HUDEP-2 (cell line): ENCODE measurements at regions not wholly inside any gene's neighbourhood (a gene's known extent, or its start where the extent isn't known, plus 50 kb on each side); places are given as distances from the start of the nearest gene placed in this dataset.
"Not testable (repeated sequence)": the region's sequence is repeated elsewhere in the genome, so short reads cannot be mapped to it uniquely, and the experiment has no call there.

Source experiments
- DNase-seq, 76 experiments: peaks; one replicate each; lab custom pipeline; 2025; ENCODE audit not compliant: unreplicated experiment in 76 of 76; lab: John Stamatoyannopoulos, UW

DNA sequence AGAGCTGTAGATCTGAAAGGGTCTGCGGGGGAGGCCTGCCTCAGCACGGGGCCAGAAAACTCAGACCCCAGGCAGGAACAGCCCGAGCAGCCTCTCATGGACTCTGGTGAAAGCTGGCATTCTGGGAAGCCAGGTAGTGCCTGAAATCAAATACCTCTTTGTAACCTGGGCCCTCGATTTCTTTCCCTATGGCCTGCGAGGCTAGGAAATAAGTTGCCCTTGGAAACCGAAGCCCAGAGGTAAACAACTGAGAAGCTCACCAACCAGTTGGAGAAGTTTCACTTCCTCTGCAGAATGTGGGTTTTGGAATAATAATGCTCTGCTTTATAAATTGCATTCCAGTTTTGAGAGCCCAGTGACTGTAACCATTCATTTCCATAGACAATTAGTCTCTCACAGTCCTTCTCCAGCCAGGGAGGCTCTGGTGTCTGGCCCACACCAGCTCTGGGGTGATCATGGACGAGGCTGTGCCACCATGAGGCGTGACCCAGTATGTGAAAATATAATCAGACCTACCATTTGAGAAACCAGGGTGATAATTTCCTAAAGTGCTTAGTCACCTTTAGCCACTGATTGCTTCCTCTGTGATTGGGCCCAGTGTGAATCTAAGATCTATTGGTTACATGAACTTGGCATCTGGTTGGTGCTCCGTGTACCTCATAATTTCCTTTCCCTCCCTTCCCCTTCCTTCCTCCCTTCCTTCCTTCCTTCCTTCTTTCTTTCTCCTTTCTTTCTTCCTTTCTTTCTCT lies 133.1 kb upstream of the PELI1 start:
- no peak for DNase-seq

DNA sequence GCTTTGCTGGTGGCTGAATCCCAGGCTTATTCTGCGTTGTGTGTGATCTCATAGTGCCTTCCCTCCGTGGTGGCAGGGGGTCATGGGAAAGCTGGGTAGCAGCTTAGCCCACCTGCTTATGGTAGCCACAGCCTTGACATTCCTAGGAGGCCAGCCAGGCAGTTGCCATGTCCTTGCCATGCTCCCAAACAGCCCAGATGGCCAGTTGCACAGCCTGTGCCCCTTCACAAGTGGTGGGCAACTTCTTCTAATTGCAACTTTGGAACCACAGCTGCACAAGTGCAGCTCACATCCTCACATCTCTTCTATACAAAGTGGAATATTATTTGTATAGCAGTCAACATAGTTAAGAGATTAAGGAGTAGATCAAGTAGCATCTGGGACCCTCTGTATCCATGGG lies 136.6 kb upstream of the PELI1 start:
- DNase-seq, result not testable (repeated sequence)

DNA sequence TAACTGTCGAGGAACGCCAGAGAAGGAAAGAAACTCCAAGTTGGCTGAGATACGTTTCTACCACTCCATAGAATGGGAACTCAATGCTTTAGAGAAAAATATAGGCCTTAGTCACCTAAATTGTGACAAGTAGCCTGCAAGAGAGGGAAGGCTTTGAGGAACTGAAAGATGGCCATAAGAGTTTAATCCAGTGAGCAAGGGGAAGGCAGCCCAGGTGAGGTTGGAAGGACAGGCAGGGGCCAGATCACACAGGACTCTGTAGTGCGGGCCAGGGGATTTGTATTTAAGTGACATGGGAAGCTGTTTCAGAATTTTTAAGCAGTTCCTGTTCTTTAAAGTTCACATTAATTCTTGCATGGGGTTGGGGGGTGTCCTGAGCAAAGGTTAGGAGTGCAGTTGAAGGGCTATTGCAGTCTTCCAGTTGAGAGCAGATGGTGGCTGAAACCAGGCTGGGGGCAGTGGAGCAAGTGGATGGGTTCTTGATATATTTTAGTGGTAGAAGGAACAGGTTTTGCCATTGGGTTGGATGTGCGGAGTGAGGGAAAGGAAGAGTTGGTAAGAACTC lies 138.9 kb upstream of the PELI1 start:
- DNase-seq, result no peak

DNA sequence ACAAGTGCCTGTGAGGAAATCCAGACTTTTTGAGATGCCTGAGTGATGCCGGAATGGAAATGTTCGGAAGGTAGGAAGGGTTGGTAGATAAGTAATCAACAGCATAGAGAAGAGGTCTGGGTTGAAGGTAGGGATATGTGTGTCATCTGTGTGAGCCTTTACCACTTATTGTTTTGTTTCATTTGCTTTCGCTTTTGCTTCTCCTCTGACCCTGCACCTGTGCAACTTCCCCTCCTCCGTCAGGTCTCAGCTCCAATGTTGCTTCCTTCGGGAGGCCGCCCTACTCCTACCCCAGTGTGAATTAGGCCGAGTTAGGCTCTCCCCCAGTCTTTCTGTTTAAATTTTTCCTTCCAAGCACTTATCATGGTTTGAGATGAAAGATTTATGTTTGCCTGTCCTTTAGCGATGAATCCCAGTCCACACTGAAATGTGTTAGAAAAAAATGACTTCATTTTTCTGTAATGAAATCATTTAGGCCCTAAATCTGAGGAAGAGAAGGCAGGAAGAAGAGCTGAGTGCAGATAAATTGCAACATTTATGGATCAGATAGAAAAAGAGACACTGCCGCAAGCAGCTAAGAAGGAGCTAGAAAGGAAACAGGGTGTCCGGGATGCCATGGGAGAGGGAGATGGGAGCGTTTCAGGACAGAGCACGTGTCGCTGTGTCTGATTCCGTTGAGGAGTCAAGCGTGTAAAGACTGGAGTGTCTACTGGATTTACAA lies 139.6 kb upstream of the PELI1 start:
- DNase-seq, result no peak

DNA sequence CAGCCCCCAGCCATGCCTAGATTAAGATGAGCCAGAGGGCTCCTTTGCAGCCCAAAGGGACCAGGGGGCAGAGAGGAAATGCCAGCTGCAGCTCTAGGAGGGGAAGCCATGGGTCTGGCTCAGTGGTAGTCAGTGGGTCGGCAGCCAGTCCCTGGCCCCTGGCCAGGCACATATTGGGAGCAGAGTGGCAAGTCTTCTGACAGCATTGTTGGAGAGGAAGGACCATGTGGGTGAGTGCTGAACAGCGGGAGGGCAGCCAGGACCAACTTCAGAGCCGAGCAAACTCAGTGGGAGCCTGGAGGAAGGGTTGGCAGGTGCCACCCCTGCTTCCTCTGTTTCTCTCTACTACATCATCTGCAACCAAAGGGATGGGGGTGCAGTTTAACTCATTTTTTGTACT lies 140.5 kb upstream of the PELI1 start:
- DNase-seq, result no peak

DNA sequence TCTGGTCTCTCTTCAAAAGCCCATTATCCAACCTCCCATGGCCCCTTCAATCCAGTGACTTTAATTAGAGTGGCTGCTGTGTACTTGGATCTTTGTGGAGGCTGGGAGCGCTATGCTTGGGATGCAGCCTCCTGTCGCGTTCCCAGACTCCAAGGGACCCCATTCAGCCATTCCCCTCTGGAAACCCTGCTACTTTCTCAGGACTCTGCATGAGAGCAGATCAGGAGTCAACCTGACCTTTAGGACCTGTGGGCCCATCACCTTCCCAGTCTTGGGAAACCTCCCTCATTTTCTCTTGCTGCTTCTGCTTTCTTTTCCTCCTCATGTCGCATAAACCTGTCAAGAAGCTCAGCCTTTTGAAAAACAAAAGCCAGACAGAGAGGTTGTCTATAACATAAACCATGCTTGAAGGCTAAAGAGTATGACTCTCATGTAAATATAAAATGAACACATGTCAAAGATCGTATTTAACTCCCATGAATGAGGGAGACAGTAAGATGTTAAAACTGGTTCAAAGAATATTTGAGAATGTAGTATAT lies 143.1 kb upstream of the PELI1 start:
- DNase-seq, result no peak

DNA sequence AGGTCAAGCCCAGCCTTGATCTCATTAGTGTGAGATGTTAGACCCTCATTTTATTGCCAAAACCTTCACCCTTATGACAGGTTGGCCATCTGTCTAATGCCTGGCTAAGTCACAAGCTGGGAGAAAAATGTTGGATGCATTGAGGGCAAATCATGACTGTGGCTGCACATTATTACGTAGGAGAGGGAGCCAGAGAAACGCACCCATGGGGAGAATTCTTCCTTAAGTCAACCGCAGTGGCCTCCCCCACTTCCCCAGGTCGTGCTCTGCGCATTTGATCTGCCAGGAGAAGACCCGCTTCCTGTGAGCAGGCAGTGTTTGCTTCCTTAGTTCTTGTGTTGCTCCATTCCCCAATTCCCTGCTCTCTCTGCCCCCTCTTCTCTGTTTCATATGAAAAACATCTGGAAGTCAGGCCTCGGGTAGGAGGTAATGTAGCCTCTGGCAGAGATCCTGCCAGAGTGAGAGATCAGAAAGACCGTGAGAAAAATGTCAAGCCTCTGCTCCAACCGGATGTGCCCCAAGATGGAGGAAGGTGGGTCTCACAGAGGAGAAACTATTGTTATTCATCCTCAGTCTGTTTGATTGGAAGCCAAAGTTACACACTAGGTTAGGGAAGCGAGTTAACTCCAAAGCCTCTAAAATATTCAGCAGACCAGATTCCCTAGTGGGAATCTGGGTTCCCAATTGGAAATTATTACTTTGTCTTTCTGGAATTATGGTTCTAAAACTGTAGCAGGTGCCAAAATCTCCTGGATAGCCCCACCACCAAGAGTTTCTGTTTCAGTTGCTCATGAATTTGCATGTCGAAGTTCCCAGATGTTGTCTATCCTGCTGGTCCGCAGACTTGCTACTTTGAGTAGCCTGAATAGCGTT lies 144.3 kb upstream of the PELI1 start:
- no peak for DNase-seq

DNA sequence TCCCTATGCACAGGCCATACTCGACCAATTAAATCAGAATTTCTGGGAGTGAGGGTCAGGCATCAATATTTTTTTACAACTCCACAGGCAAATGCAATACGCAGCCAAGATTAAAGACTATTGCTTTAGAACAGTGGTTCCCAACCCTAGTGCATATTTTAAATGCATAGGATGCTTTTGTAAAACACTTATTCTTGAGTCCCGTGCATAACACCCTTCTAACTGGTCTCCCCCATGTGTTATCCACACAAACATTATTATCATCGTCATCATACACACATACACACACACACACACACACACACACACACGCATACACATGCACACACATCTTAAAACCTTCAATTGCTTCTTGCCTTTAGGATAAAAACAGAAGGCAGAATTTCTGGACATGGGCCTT lies 145.0 kb upstream of the PELI1 start:
- DNase-seq, result no peak

DNA sequence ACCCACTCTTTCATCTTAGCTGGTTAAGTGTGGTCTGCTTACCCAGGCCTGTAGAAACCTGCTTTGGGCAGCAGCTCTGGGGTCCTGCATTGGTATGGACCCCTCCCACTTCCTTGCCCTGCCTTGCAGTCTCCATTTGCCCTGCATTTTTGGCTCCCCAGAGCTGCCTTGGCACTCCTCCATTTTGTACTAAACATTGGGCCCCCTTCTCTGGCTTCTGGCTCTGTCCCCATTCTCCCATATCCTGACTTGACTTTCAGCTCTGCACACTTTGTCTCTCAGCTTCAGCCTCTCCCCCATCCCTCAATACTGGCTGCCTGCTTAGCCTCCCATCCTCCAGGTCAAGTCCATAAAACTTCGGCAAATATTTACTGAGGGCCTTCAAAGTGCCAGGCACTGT lies 145.5 kb upstream of the PELI1 start:
- DNase-seq, result no peak

DNA sequence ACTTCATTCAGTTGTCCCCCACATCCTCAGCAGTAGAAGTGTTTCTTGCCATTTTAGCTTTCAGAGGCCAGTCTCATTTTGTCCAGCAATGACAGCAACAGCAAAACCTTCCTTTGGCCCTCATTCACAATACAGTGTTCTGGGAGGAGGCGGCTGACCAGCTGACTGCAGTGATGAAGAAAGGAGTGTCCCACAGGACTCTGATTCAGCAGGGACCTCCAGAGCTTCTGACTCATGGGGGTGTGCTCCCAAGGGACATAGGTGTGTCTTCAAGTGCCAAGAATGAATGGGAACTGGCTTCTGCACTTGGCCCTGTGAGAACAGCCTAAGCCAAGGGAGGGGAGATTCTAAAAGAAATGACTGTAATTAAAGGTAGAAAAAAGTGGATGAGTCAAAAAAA lies 147.0 kb upstream of the PELI1 start:
- DNase-seq, result no peak

DNA sequence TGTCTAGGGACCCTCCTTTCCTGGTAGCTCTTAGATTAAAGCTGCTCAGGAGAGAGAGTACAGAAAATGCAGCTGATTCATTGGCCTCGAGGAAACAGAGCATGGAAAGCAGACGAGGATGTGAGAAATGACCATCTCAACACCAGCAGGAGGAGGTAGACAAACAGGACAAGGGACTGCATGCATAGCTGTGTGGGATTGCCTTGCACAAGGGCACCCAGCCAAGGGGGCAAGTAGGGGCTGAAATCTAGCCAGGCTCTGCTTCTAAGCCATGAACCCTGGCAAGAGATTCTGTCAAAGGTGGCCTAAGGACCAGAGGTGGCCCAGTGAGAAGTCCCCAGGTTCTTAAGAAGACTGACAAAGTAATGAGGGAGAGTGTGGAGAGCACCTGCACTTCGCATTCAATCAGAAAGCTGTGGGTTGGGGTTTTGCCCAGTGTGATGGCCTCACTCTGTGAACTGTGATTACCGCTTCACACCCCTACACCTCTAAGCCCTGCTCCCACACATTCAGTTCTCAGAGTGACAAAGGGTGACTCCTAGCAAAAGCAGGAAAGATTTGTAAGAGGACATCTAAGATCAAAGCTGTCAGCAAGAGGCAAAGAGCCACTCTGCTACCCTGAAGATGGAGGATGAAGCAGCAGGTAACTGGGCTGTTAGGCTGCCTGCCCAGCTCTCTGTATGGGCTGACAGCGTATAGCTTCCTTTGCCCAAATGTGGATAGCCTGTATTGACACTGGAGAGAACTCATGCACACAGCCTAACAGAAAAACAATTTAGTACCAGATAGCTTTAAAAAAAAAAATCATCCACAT lies 151.3 kb upstream of the PELI1 start:
- no peak for DNase-seq

DNA sequence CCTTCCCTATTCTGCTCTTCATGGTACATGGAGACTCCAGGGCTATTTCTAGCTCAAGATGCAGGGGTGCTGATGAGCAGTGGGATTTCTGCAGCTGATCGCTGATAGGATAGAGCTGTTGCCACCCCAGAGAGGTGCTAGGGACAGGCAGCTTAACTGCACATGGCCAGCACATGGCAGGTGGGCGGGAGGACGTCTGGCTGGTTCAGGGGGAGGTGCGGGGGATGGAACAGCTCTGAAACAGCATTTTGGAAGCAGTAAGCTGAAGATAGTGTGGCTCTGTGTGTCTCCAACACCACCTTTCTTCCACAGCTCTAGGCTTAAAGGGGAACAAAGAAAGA lies 151.9 kb upstream of the PELI1 start:
- no peak for DNase-seq

DNA sequence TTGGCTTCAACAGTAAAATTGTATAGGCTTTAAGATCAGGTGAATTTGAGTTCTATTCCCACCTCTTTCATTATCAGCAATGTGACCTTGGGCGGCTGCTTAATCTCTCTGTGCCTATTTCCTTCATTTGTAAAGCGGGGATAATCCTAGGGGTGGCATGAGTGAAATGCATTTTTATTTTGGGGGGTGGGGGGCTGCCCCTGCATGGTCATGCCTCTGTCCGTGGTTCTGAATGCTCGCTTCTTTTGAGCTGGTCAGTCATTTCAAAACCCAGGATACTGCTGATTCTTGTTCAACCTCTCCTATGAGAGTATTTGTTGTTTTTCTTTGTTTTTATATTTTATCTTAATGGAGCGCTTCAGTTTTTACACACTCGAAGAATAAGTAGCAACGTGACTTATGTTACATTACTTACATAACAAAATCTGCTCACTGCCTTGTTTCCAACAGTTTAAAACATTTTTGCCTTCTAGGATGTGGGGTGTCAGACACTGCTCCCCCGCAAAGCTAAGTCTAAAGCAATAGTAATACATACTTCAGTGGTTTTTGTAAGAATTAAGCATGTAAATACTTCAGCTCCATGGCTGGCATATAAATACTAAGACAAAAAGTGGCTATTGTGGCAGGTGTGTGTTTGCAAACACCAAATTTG lies 152.6 kb upstream of the PELI1 start:
- DNase-seq, result no peak

DNA sequence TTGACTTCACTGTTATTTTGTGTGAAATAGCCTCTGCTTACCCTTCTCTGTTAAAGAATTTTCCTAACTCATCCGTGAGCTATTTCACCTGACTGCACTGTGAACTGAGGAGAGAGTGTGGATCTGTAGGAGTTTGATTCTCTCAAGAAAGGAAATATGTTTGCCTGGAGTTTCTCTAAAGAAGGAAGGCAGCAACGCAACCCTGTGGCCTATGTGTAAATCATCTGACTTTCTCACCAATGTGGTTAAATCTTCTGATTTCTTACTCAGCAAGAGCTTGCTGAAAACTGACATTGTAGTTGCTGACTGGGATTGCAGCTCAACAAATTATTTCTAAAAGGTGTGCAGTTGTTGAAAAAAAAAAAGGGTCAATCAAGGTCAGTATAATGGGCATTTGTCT lies 153.9 kb upstream of the PELI1 start:
- no peak for DNase-seq

DNA sequence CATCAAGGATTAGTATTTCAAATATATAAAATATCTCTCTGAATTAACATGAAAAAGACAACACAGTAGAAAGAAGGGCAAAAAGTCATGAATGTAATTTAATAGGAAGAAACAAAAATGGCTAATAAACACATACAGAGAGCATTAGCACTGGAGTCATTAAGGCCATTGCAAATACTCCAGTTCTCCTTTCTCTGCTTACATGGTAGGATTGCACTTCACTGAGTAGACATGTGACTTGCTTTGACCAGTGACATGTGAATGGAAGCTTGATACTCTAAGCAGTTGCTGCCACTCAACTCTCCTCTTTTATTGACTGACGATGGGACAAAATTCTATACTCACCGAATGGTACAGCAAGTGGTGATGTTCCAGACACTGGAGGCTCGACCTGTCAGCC lies 153.9 kb upstream of the LGALSL start:
- DNase-seq, result no peak

DNA sequence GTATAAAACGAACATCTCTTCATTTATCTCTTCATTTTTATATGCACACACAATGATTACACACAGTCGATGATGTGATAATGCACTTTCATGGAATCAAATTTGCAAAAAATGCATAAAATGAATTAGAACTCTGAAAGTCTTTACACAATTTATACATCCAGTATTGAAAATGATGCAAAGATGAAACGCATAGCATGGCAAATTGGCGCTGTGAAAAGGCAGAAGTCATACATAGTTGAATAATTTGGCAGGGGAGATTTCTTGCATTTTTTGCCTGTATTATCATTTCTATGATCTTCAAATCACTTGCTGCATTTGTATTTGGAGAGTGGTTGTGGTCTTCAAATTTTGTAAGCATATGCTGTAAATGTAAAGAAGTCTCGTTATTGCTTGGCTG lies 150.7 kb upstream of the LGALSL start:
- DNase-seq, result no peak

DNA sequence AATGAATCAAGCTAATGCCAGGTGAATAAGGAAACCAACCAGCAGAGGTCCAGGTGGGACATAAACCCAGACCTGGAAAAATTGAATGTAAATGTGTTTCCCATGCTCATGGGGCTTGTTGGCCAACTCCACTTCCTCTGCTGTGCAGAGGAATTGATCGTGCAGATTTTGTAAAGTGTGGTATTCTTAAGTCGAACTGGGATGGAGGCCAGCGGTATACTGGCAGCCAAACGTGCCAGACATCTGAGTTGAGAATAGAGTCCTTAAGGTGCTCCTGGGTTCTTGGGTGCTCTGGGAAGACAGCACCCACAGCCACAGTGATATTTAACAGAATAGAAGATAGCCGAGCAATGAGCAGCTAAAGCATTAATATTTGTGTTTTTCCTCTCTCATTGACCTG lies 146.5 kb upstream of the LGALSL start:
- no peak for DNase-seq

DNA sequence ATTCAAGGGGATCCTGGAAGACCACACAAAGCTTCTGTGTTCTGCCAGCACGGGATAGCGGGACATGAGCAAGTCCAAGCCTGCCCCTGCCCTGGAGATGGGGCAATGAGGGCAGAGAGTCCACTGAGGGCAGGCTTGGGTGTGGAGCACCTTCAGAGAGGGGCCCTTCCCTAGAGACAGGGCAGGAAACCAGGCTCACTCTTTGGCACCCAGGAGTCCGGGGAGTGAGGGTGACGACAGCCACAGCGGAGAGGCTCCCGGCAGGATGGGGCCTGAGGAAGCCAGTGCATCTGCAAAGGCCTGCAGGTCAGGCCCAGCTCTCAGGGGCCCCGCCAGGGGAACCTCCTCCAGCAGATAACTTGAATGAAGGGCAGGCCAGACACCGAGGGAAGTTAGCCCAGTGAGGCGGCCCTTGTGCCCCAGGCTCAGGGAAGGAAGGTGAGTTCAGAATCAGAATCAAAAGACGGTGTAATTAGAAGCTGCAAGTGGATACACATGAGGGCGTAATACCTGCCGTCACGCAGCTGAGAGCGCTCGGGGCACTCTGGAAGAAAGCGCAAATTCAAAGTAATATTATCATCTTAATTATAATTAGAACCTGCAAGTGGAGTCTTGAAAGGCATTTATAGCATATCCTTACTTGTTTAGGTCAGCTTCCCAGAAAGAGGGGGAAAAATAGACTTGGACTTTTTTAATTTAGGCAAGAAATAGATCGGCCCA lies 142.6 kb upstream of the LGALSL start:
- no peak for DNase-seq

DNA sequence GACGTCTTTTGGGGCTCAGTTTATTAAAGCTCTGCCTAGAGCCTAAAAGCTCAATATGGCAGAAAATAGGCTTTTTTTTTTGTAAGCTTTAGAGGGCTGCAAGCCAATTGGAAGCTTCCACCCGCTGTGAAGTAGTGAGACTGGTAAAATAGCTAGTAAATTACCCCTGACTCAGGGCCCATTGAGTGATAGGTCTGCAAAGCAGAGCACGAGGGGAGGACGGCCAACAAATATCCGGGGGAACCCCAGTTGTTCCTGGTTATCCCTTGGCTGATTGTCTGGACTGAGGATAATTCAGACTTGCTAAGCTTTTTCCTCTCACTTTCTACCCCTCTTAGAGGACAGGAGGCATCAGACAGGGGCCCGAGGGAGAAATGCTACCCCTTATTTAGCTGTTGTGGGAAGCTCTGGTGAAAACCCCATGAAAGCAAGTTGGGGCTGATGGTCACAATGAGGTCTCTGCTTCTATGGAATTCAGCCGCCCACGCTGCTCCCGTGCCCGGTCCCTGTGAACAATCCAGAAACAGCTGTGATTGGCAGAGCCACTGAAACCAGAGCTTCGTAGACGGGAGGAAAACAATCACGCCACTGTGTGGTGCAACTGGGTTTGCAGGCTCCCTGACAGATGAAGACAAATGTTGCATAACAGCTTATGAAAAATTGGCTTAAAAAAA lies 141.9 kb upstream of the LGALSL start:
- DNase-seq, result no peak
